ENCODE measurements at regions not wholly inside any gene's neighbourhood (a gene's known extent, or its start where the extent isn't known, plus 50 kb on each side); places are given as distances from the start of the nearest gene placed in this dataset.

DNA sequence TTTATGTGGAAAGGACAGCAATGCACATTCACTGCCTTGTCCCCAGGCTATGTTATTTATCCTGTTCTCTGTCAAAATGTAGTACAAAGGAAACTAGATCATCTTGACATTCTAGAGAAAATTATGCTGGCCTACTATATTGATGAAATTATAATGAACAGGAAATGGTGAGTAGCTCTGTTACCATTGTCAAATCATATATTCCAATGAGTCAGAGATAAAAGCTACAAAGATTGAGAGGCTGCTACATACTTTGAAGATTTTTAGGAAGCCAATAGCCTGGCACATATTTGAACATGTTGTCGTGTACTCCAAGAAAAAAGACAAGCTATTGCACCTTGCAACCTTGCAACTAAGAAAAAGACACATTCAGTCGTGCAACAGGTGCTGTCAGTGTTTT, 52.7 kb upstream of the TET2 start:
- no peak overlapping the region for H3K27ac Mint-ChIP-seq
- DNase-seq (no peak), ATAC-seq (no peak)
- Histone ChIP-seq H3K27ac (ENCODE audit: low read depth, low read length) (no peak overlapping the region), H3K4me1 (ENCODE audit: control insufficient read depth in 2 of 2, insufficient read depth in 2 of 2, low read length in 2 of 2) (no peaks in the 10 kb centered on the region), H3K9me3 (ENCODE audit: control insufficient read depth in 2 of 3, low read length in 3 of 3) (no peaks in the 10 kb centered on the region), H3K27me3 (ENCODE audit: control insufficient read depth in 2 of 2, insufficient read depth in 2 of 2, low read length in 2 of 2) (peaks cover 0 to 3% of the 10 kb centered on the region in 2 donors), H3K4me3 (ENCODE audit: low read length) (no peak overlapping the region), H3K36me3 (ENCODE audit: control insufficient read depth in 2 of 3, insufficient read depth in 3 of 3, low read length in 3 of 3) (no peaks in the 10 kb centered on the region)
- ChIA-PET POLR2A (no interaction called here), CTCF (no interaction called here)
- intact Hi-C loops (cut with micrococcal nuclease), result no loop called here
- peaks cover 0 to 35% (median 27%) of the 10 kb centered on the region in 5 donors for H3K27me3 Mint-ChIP-seq
- peaks cover 0 to 9% (median 3%) of the 10 kb centered on the region in 5 donors for H3K36me3 Mint-ChIP-seq
- H3K9me3 Mint-ChIP-seq, result peaks cover 6 to 61% (median 25%) of the 10 kb centered on the region in 11 donors
- no peak overlapping the region for H3K4me3 Mint-ChIP-seq
- no peaks in the 10 kb centered on the region for H3K4me1 Mint-ChIP-seq

Data from naive thymus-derived CD4-positive, alpha-beta T cell (primary cell).